Muscle layer of colon (tissue), 2 donors: ENCODE measurements at regions not wholly inside any gene's neighbourhood (a gene's known extent, or its start where the extent isn't known, plus 50 kb on each side); places are given as distances from the start of the nearest gene placed in this dataset.

Experiments
- H3K27ac ChIP-seq: one replicate; pipeline ENCODE4 v1.7.0; 2013; ENCODE audit warnings: low read depth, mild to moderate bottlenecking, low read length, moderate library complexity
- H3K27me3 ChIP-seq, 2 donors: one replicate each; pipeline ENCODE4 v1.7.0; 2013; ENCODE audit warnings: low read length in 2 of 2, mild to moderate bottlenecking in 2 of 2; ENCODE audit not compliant: insufficient read depth in 2 of 2, control insufficient read depth in 1 of 2
- H3K36me3 ChIP-seq: one replicate; pipeline ENCODE4 v1.7.0; 2013; ENCODE audit warnings: mild to moderate bottlenecking, low read length; ENCODE audit not compliant: insufficient read depth
- H3K4me1 ChIP-seq: one replicate; pipeline ENCODE4 v1.7.0; 2013; ENCODE audit warnings: mild to moderate bottlenecking, low read length; ENCODE audit not compliant: insufficient read depth
- H3K4me3 ChIP-seq, 2 donors: one replicate each; pipeline ENCODE4 v1.7.0; 2013; ENCODE audit warnings: low read length in 2 of 2, low read depth in 1 of 2, mild to moderate bottlenecking in 1 of 2, moderate library complexity in 1 of 2
- H3K9ac ChIP-seq: one replicate; pipeline ENCODE4 v1.7.0; 2013; ENCODE audit warnings: low read length
- H3K9me3 ChIP-seq: one replicate; pipeline ENCODE4 v1.7.0; 2013; ENCODE audit warnings: mild to moderate bottlenecking, low read length
- donor health status: abdominal sarcoma.
- donor health status: Adenocarcinoma of cecum.

- H3K4me3 ChIP-seq, result no peak overlapping the region
- no peaks in the 10 kb centered on the region for H3K4me1 ChIP-seq
- no peaks in the 10 kb centered on the region for H3K27me3 ChIP-seq
- H3K36me3 ChIP-seq, result no peaks in the 10 kb centered on the region
- H3K9me3 ChIP-seq, result no peaks in the 10 kb centered on the region
- no peak overlapping the region for H3K9ac ChIP-seq
- H3K27ac ChIP-seq, result no peak overlapping the region
These were observed 617.3 kb upstream of the ZEB2 start for GRCh38 chr2:145137211-145137610.

- H3K27ac ChIP-seq, result no peak overlapping the region
- H3K36me3 ChIP-seq, result no peaks in the 10 kb centered on the region
- no peaks in the 10 kb centered on the region for H3K27me3 ChIP-seq
- no peak overlapping the region for H3K4me3 ChIP-seq
- no peak overlapping the region for H3K9ac ChIP-seq
- no peaks in the 10 kb centered on the region for H3K4me1 ChIP-seq
- no peaks in the 10 kb centered on the region for H3K9me3 ChIP-seq
These were observed 616.8 kb upstream of the ZEB2 start for GRCh38 chr2:145136702-145137101.

GRCh38 chr2:145126146-145126545 is 606.2 kb upstream of the ZEB2 start:
- Histone ChIP-seq H3K36me3 (no peaks in the 10 kb centered on the region), H3K27ac (no peak overlapping the region), H3K4me1 (no peaks in the 10 kb centered on the region), H3K9me3 (no peaks in the 10 kb centered on the region), H3K4me3 (no peak overlapping the region), H3K9ac (no peak overlapping the region), H3K27me3 (no peaks in the 10 kb centered on the region)

- no peaks in the 10 kb centered on the region for H3K4me1 ChIP-seq
- H3K27me3 ChIP-seq, result no peaks in the 10 kb centered on the region
- no peak overlapping the region for H3K27ac ChIP-seq
- H3K4me3 ChIP-seq, result no peak overlapping the region
- H3K9ac ChIP-seq, result no peak overlapping the region
- H3K9me3 ChIP-seq, result no peaks in the 10 kb centered on the region
- no peaks in the 10 kb centered on the region for H3K36me3 ChIP-seq
These were observed 604.2 kb upstream of the ZEB2 start for GRCh38 chr2:145124085-145124484.

- Histone ChIP-seq H3K9ac (no peak overlapping the region), H3K4me1 (no peaks in the 10 kb centered on the region), H3K4me3 (no peak overlapping the region)
These were observed 603.7 kb upstream of the ZEB2 start for GRCh38 chr2:145123606-145124005.

GRCh38 chr2:145119225-145119624 is 599.3 kb upstream of the ZEB2 start:
- no peak overlapping the region for H3K9ac ChIP-seq
- H3K27ac ChIP-seq, result no peak overlapping the region
- H3K4me1 ChIP-seq, result no peaks in the 10 kb centered on the region
- no peaks in the 10 kb centered on the region for H3K27me3 ChIP-seq
- H3K9me3 ChIP-seq, result no peaks in the 10 kb centered on the region
- H3K4me3 ChIP-seq, result no peak overlapping the region
- H3K36me3 ChIP-seq, result no peaks in the 10 kb centered on the region

More at GRCh38 chr2:145123606-145124005, 603.7 kb upstream of the ZEB2 start:
- Histone ChIP-seq H3K36me3 (no peaks in the 10 kb centered on the region), H3K9me3 (no peaks in the 10 kb centered on the region), H3K27me3 (no peaks in the 10 kb centered on the region), H3K27ac (no peak overlapping the region)

GRCh38 chr2:145116834-145117725 is 597.2 kb upstream of the ZEB2 start:
- H3K36me3 ChIP-seq, result no peaks in the 10 kb centered on the region

GRCh38 chr2:145116056-145116455 is 596.1 kb upstream of the ZEB2 start:
- Histone ChIP-seq H3K4me1 (no peaks in the 10 kb centered on the region), H3K9ac (no peak overlapping the region), H3K4me3 (no peak overlapping the region), H3K9me3 (no peaks in the 10 kb centered on the region), H3K27me3 (no peaks in the 10 kb centered on the region), H3K27ac (no peak overlapping the region), H3K36me3 (no peaks in the 10 kb centered on the region)

More at GRCh38 chr2:145116834-145117725, 597.2 kb upstream of the ZEB2 start:
- Histone ChIP-seq H3K27ac (no peak overlapping the region), H3K27me3 (no peaks in the 10 kb centered on the region), H3K9ac (no peak overlapping the region), H3K4me1 (no peaks in the 10 kb centered on the region), H3K4me3 (no peak overlapping the region), H3K9me3 (no peaks in the 10 kb centered on the region)

- Histone ChIP-seq H3K27ac (no peak overlapping the region), H3K27me3 (no peaks in the 10 kb centered on the region), H3K36me3 (no peaks in the 10 kb centered on the region), H3K9ac (no peak overlapping the region), H3K9me3 (no peaks in the 10 kb centered on the region), H3K4me1 (no peaks in the 10 kb centered on the region), H3K4me3 (no peak overlapping the region)
These were observed 594.8 kb upstream of the ZEB2 start for GRCh38 chr2:145114726-145115125.

GRCh38 chr2:145112467-145112866 is 592.5 kb upstream of the ZEB2 start:
- Histone ChIP-seq H3K4me1 (no peaks in the 10 kb centered on the region), H3K4me3 (no peak overlapping the region), H3K27ac (no peak overlapping the region), H3K9me3 (no peaks in the 10 kb centered on the region), H3K36me3 (no peaks in the 10 kb centered on the region), H3K9ac (no peak overlapping the region), H3K27me3 (no peaks in the 10 kb centered on the region)

- Histone ChIP-seq H3K4me3 (no peak overlapping the region), H3K4me1 (no peaks in the 10 kb centered on the region), H3K9me3 (no peaks in the 10 kb centered on the region), H3K9ac (no peak overlapping the region), H3K27ac (no peak overlapping the region), H3K36me3 (no peaks in the 10 kb centered on the region), H3K27me3 (no peaks in the 10 kb centered on the region)
These were observed 590.9 kb upstream of the ZEB2 start for GRCh38 chr2:145110668-145111356.
